ENCODE measurements at regions not wholly inside any gene's neighbourhood (a gene's known extent, or its start where the extent isn't known, plus 50 kb on each side); places are given as distances from the start of the nearest gene placed in this dataset.

GRCh38 chr9:73541923-73542322 lies 390.3 kb downstream of the ANXA1 start:
- TF ChIP-seq TAF1 (IDR thresholded peaks at IDR 0.05; ENCODE audit: borderline replicate concordance, insufficient read depth, low read length) (no peak), POLR2AphosphoS5 (IDR thresholded peaks at IDR 0.05; ENCODE audit: low read depth, low read length) (no peak), SIN3A (IDR thresholded peaks at IDR 0.05; ENCODE audit: borderline replicate concordance, insufficient read depth, low read length) (no peak), FOXP2 (optimal IDR thresholded peaks at IDR 0.05; ENCODE audit: borderline replicate concordance, extremely low read depth, extremely low read length, insufficient read depth) (no peak)
- TF ChIP-seq, protein P1, sequence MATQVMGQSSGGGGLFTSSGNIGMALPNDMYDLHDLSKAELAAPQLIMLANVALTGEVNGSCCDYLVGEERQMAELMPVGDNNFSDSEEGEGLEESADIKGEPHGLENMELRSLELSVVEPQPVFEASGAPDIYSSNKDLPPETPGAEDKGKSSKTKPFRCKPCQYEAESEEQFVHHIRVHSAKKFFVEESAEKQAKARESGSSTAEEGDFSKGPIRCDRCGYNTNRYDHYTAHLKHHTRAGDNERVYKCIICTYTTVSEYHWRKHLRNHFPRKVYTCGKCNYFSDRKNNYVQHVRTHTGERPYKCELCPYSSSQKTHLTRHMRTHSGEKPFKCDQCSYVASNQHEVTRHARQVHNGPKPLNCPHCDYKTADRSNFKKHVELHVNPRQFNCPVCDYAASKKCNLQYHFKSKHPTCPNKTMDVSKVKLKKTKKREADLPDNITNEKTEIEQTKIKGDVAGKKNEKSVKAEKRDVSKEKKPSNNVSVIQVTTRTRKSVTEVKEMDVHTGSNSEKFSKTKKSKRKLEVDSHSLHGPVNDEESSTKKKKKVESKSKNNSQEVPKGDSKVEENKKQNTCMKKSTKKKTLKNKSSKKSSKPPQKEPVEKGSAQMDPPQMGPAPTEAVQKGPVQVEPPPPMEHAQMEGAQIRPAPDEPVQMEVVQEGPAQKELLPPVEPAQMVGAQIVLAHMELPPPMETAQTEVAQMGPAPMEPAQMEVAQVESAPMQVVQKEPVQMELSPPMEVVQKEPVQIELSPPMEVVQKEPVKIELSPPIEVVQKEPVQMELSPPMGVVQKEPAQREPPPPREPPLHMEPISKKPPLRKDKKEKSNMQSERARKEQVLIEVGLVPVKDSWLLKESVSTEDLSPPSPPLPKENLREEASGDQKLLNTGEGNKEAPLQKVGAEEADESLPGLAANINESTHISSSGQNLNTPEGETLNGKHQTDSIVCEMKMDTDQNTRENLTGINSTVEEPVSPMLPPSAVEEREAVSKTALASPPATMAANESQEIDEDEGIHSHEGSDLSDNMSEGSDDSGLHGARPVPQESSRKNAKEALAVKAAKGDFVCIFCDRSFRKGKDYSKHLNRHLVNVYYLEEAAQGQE (IDR thresholded peaks at IDR 0.05; ENCODE audit: insufficient read depth in 1 of 2, low read depth in 2 of 2, low read length in 2 of 2): no peak

Measured in PFSK-1 (cell line).